ENCODE measurements at regions not wholly inside any gene's neighbourhood (a gene's known extent, or its start where the extent isn't known, plus 50 kb on each side); places are given as distances from the start of the nearest gene placed in this dataset.
A peak's percentile ranks its signal among the peaks of the same experiment; 100 is the strongest.

GRCh38 chr2:182642328-182642727 is 73.7 kb upstream of the DNAJC10 start:
- no peaks in the 10 kb centered on the region for H3K9me1 ChIP-seq (ENCODE audit: control insufficient read depth, insufficient read depth, low read length)
- POLR2A ChIA-PET, result no interaction called here
- no peak overlapping the region for H3K4me3 ChIP-seq
- H3K79me2 ChIP-seq (ENCODE audit: control insufficient read depth, insufficient read depth, low read length), result no peaks in the 10 kb centered on the region
- WGBS (ENCODE audit: insufficient coverage, low coverage, missing lambda C conversion rate), result 4% methylated on average over 3 of the region's 3 CpGs
- DNase-seq (ENCODE audit: extremely low read depth in 1 of 4, low spot score in 3 of 4), result peak in 3 of 4 experiments; percentile 18 to 61 (median 50)
- no peak overlapping the region for H2AFZ ChIP-seq (ENCODE audit: low read depth, low read length)
- peak; percentile 99 for ATAC-seq
- intact Hi-C loops (cut with micrococcal nuclease) (loop anchor here (10.0 kb wide), 1 partner anchor 1568 kb away; no protein-coding TSS in a partner anchor), in situ Hi-C loops (cut with MboI) (no loop called here)
- no peaks in the 10 kb centered on the region for H3K27me3 ChIP-seq (ENCODE audit: control insufficient read depth in 2 of 2, insufficient read depth in 2 of 2, low read length in 2 of 2)
- H3K9me3 ChIP-seq (replicated peaks; ENCODE audit: control insufficient read depth, insufficient read depth, low read depth, low read length), result no peaks in the 10 kb centered on the region
- no peak overlapping the region for H3K27ac ChIP-seq (ENCODE audit: extremely low read depth, low read depth, low read length)
- no peak overlapping the region for H3K9ac ChIP-seq (ENCODE audit: insufficient read depth in 1 of 2, low read depth in 2 of 2, low read length in 2 of 2)
- H3K36me3 ChIP-seq (ENCODE audit: control insufficient read depth, insufficient read depth, low read length), result no peaks in the 10 kb centered on the region
- BruUV-seq (replicated peaks), result no TSS peak
- CTCF ChIA-PET (ENCODE audit: low intra/inter-chr PET ratio), result no interaction called here
- H4K20me1 ChIP-seq (replicated peaks; ENCODE audit: control insufficient read depth, insufficient read depth, low read length), result no peaks in the 10 kb centered on the region
- peak; percentile 48 for FAIRE-seq
- no peaks in the 10 kb centered on the region for H3K4me1 ChIP-seq (replicated peaks in 1 of 2; ENCODE audit: control insufficient read depth in 2 of 2, insufficient read depth in 2 of 2, low read length in 2 of 2)
- H3K4me2 ChIP-seq (ENCODE audit: insufficient read depth, low read length), result no peak overlapping the region
- no peak for TF ChIP-seq ZNF561 (CRISPR knock-in tag; conservative IDR thresholded peaks at IDR 0.05)
- peak; percentile 74; the same call in 1 of the 2 replicates for TF ChIP-seq CREB1 (IDR thresholded peaks at IDR 0.05)
- TF ChIP-seq CREB1 (CRISPR knock-in tag; IDR thresholded peaks at IDR 0.05), result no peak
- no peak for TF ChIP-seq HEY1 (CRISPR knock-in tag; IDR thresholded peaks at IDR 0.05; ENCODE audit: borderline replicate concordance)
- TF ChIP-seq ELF4 (CRISPR knock-in tag; IDR thresholded peaks at IDR 0.05), result no peak
- TF ChIP-seq, protein P1, sequence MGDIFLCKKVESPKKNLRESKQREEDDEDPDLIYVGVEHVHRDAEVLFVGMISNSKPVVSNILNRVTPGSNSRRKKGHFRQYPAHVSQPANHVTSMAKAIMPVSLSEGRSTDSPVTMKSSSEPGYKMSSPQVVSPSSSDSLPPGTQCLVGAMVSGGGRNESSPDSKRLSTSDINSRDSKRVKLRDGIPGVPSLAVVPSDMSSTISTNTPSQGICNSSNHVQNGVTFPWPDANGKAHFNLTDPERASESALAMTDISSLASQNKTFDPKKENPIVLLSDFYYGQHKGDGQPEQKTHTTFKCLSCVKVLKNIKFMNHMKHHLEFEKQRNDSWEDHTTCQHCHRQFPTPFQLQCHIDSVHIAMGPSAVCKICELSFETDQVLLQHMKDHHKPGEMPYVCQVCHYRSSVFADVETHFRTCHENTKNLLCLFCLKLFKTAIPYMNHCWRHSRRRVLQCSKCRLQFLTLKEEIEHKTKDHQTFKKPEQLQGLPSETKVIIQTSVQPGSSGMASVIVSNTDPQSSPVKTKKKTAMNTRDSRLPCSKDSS (IDR thresholded peaks at IDR 0.05; ENCODE audit: low read depth, partially characterized antibody), result no peak
- TF ChIP-seq PURB (CRISPR knock-in tag; IDR thresholded peaks at IDR 0.05; ENCODE audit: low read depth), result no peak
- TF ChIP-seq TEAD2 (tag; IDR thresholded peaks at IDR 0.05), result no peak
- no peak for TF ChIP-seq ZNF57 (CRISPR knock-in tag; IDR thresholded peaks at IDR 0.05)
- no peak for TF ChIP-seq THAP7 (CRISPR knock-in tag; IDR thresholded peaks at IDR 0.05)
- TF ChIP-seq NR0B1 (IDR thresholded peaks at IDR 0.05; ENCODE audit: partially characterized antibody), result no peak
- TF ChIP-seq NR4A1 (CRISPR knock-in tag; IDR thresholded peaks at IDR 0.05), result no peak
- no peak for TF ChIP-seq NR4A1 (tag; IDR thresholded peaks at IDR 0.05)
- no peak for TF ChIP-seq CHCHD3 (CRISPR knock-in tag; IDR thresholded peaks at IDR 0.05)
- TF ChIP-seq ZNF121 (CRISPR knock-in tag; conservative IDR thresholded peaks at IDR 0.05), result no peak
- TF ChIP-seq ZNF584 (CRISPR knock-in tag; IDR thresholded peaks at IDR 0.05; ENCODE audit: low read depth), result no peak
- TF ChIP-seq BRD9 (IDR thresholded peaks at IDR 0.05; ENCODE audit: low read depth, partially characterized antibody), result no peak
- TF ChIP-seq, protein P2, sequence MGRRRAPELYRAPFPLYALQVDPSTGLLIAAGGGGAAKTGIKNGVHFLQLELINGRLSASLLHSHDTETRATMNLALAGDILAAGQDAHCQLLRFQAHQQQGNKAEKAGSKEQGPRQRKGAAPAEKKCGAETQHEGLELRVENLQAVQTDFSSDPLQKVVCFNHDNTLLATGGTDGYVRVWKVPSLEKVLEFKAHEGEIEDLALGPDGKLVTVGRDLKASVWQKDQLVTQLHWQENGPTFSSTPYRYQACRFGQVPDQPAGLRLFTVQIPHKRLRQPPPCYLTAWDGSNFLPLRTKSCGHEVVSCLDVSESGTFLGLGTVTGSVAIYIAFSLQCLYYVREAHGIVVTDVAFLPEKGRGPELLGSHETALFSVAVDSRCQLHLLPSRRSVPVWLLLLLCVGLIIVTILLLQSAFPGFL (CRISPR knock-in tag; IDR thresholded peaks at IDR 0.05), result no peak
- no peak for TF ChIP-seq PHF21A (IDR thresholded peaks at IDR 0.05; ENCODE audit: borderline replicate concordance, low read depth)
- no peak for TF ChIP-seq ZFPM2 (CRISPR knock-in tag; IDR thresholded peaks at IDR 0.05)
- TF ChIP-seq MTA3 (IDR thresholded peaks at IDR 0.05; ENCODE audit: borderline replicate concordance), result no peak
- no peak for TF ChIP-seq ZNF354B (CRISPR knock-in tag; IDR thresholded peaks at IDR 0.05)

Data from K562 (cell line).